GM12864 (cell line): ENCODE measurements at regions not wholly inside any gene's neighbourhood (a gene's known extent, or its start where the extent isn't known, plus 50 kb on each side); places are given as distances from the start of the nearest gene placed in this dataset.

ENCODE experiments used
- DNase-seq: peaks from one replicate; pipeline ENCODE4 v3.0.0-alpha.2; 2011; ENCODE audit warnings: low read depth
- H3K4me3 ChIP-seq: 2 replicates; pipeline ENCODE4 v1.5.1; 2011; ENCODE audit warnings: mild to moderate bottlenecking, low read depth, low read length, control low read depth
- CTCF ChIP-seq: IDR thresholded peaks from 2 replicates; pipeline ENCODE4 v1.5.1; 2011; ENCODE audit warnings: low read depth, mild to moderate bottlenecking, moderate library complexity, low read length, control low read depth, inconsistent platforms; ENCODE audit errors: missing control alignments

- TF ChIP-seq CTCF = no peak
- no peak overlapping the region for H3K4me3 ChIP-seq
- no peak for DNase-seq
Measured at GRCh38 chr6:155578251-155578650, 122.6 kb upstream of the NOX3 start.

GRCh38 chr6:155561966-155562364 is 106.3 kb upstream of the NOX3 start:
- TF ChIP-seq CTCF = no peak
- DNase-seq = no peak
- no peak overlapping the region for H3K4me3 ChIP-seq

- no peak for DNase-seq
- no peak overlapping the region for H3K4me3 ChIP-seq
- no peak for TF ChIP-seq CTCF
Measured at GRCh38 chr6:155561257-155561965, 105.8 kb upstream of the NOX3 start.

GRCh38 chr6:155549928-155550327 is 94.3 kb upstream of the NOX3 start:
- DNase-seq = no peak
- no peak overlapping the region for H3K4me3 ChIP-seq
- no peak for TF ChIP-seq CTCF

- H3K4me3 ChIP-seq = no peak overlapping the region
- DNase-seq = no peak
- no peak for TF ChIP-seq CTCF
Measured at GRCh38 chr6:155549028-155549798, 93.6 kb upstream of the NOX3 start.

GRCh38 chr6:155548576-155548975 is 92.9 kb upstream of the NOX3 start:
- TF ChIP-seq CTCF = no peak
- H3K4me3 ChIP-seq = no peak overlapping the region
- no peak for DNase-seq
